Activated naive CD4-positive, alpha-beta T cell treated with anti-CD3 and anti-CD28 coated beads for 36 hours (primary cell): ENCODE measurements at regions not wholly inside any gene's neighbourhood (a gene's known extent, or its start where the extent isn't known, plus 50 kb on each side); places are given as distances from the start of the nearest gene placed in this dataset.

Experiments used
- CTCF ChIA-PET: fragments of 350-600 bp; sonication (Branson Sonifier 250); formaldehyde crosslinking; loops from one replicate; lab custom pipeline; 2021; ENCODE audit warnings: antibody characterized with exemption; lab: Charles Lee
- DNase-seq: peaks from one replicate; pipeline ENCODE4 v3.0.0-alpha.2; 2020
- H3K27ac Mint-ChIP-seq: one replicate; pipeline ENCODE4 v1.8.0; 2021; ENCODE audit warnings: mild to moderate bottlenecking, mixed read lengths
- H3K27me3 Mint-ChIP-seq: one replicate; pipeline ENCODE4 v1.8.0; 2021; ENCODE audit warnings: low read depth, mixed read lengths
- H3K36me3 Mint-ChIP-seq: one replicate; pipeline ENCODE4 v1.8.0; 2021; ENCODE audit warnings: low read depth, mixed read lengths
- H3K4me1 Mint-ChIP-seq: one replicate; pipeline ENCODE4 v1.8.0; 2021; ENCODE audit warnings: low read depth, mixed read lengths
- H3K4me3 Mint-ChIP-seq: one replicate; pipeline ENCODE4 v1.8.0; 2021; ENCODE audit warnings: mild to moderate bottlenecking, moderate library complexity, mixed read lengths
- H3K9me3 Mint-ChIP-seq: one replicate; pipeline ENCODE4 v1.8.0; 2021; ENCODE audit warnings: mixed read lengths
- intact Hi-C: fragments of 100-400 bp; cut with micrococcal nuclease; formaldehyde crosslinking; loops from one replicate; pipeline ENCODE4 v1.15.1; 2023

- Mint-ChIP-seq H3K4me1 (no peaks in the 10 kb centered on the region), H3K27ac (no peak overlapping the region), H3K36me3 (no peaks in the 10 kb centered on the region), H3K4me3 (no peak overlapping the region), H3K9me3 (no peaks in the 10 kb centered on the region), H3K27me3 (peaks cover 21% of the 10 kb centered on the region)
- intact Hi-C loops = no loop called here
- DNase-seq = no peak
- CTCF ChIA-PET = interaction anchor here (0.6 to 4.3 kb wide), 10 partner anchors 16 to 755 kb away, joined by 3 to 31 read pairs (median 8); no protein-coding TSS in a partner anchor
Observed at GRCh38 chr20:20859510-20859909, 147.1 kb upstream of the RALGAPA2 start.

DNA sequence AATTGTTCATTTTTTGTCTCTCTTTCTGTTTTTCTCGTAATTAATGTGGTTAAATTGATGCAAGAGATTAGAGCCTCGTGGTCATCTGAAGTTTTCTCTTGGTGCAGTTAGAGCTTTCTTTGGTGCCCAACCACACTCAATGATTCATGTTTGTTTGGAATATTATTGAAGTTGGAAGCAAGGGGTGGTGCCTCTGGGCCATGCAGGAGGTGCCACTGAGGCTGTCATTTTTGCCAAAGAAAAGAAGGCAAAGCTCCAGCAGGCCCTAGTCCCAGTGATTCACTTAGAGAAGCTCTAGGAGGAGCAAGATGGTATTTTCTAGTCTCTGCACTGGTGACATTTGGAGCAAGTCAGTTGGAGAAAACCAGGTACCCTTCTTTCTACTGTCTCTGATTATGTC, 144.5 kb upstream of the RALGAPA2 start:
- intact Hi-C loops = no loop called here
- H3K36me3 Mint-ChIP-seq = no peaks in the 10 kb centered on the region
- no peak for DNase-seq
- no peaks in the 10 kb centered on the region for H3K9me3 Mint-ChIP-seq
- CTCF ChIA-PET = interaction anchor here (0.9 kb wide), 1 partner anchor 648 kb away, joined by 4 read pairs; no protein-coding TSS in a partner anchor
- no peaks in the 10 kb centered on the region for H3K4me1 Mint-ChIP-seq
- H3K27me3 Mint-ChIP-seq = peaks cover 24% of the 10 kb centered on the region
- no peak overlapping the region for H3K4me3 Mint-ChIP-seq
- no peak overlapping the region for H3K27ac Mint-ChIP-seq

GRCh38 chr20:20856306-20856705, 143.9 kb upstream of the RALGAPA2 start:
- intact Hi-C loops = no loop called here
- CTCF ChIA-PET = interaction anchor here (0.9 kb wide), 1 partner anchor 649 kb away, joined by 4 read pairs; no protein-coding TSS in a partner anchor
- H3K27ac Mint-ChIP-seq = no peak overlapping the region
- H3K9me3 Mint-ChIP-seq = no peaks in the 10 kb centered on the region
- H3K4me3 Mint-ChIP-seq = no peak overlapping the region
- DNase-seq = no peak
- no peaks in the 10 kb centered on the region for H3K4me1 Mint-ChIP-seq
- H3K27me3 Mint-ChIP-seq = peaks cover 24% of the 10 kb centered on the region
- no peaks in the 10 kb centered on the region for H3K36me3 Mint-ChIP-seq

DNA sequence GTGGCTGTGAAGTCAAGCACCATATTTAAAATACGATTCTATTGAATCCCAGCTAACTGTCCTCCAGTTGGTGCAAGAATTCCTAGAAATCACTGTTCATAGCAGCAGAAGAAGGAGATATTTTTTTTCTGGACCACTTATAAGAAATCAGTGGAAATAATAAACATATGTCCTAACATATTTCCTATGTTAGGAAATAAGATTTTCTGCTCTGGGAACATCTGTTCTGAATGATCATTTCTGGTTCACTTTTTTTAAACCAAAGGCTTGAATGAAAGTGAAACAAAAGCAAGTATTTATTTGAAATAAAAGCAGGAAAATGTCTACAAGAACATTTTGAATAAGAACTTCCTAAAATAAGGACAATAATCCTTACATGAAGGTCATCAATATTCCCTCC, 138.9 kb upstream of the RALGAPA2 start:
- H3K4me1 Mint-ChIP-seq = no peaks in the 10 kb centered on the region
- no peak overlapping the region for H3K4me3 Mint-ChIP-seq
- no peaks in the 10 kb centered on the region for H3K9me3 Mint-ChIP-seq

GRCh38 chr20:20850407-20850806, 138.0 kb upstream of the RALGAPA2 start:
- intact Hi-C loops = no loop called here
- Mint-ChIP-seq H3K27me3 (peaks cover 4% of the 10 kb centered on the region), H3K9me3 (no peaks in the 10 kb centered on the region), H3K36me3 (no peaks in the 10 kb centered on the region), H3K4me3 (no peak overlapping the region), H3K27ac (no peak overlapping the region), H3K4me1 (no peaks in the 10 kb centered on the region)
- DNase-seq = no peak
- CTCF ChIA-PET = interaction anchor here (0.7 kb wide), 1 partner anchor 14 kb away, joined by 3 read pairs; no protein-coding TSS in a partner anchor

More for the DNA sequence above, 138.9 kb upstream of the RALGAPA2 start:
- intact Hi-C loops = no loop called here
- CTCF ChIA-PET = interaction anchor here (0.6 kb wide), 1 partner anchor 27 kb away, joined by 3 read pairs; no protein-coding TSS in a partner anchor
- Mint-ChIP-seq H3K27ac (no peak overlapping the region), H3K27me3 (peaks cover 4% of the 10 kb centered on the region), H3K36me3 (no peaks in the 10 kb centered on the region)
- DNase-seq = no peak

DNA sequence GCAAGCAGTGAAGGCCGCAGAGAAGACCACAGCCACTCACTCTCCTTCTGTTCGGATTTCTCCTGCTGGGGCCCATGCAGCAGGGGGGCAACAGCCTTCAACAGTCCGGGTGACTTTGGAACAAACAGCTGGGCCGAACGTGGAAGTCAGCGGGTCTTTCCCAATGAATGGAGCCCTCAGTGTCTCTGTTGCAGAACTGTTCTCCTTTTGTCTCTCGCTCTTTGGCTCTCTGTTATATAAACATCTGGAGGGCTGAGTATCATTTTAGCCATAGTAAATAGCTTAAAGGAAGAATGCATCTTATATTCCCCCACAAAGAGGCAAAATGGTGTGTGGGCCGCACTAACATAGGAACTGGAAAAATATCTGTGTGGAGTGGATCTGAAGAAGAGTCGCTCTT, 136.7 kb upstream of the RALGAPA2 start:
- DNase-seq = no peak
- CTCF ChIA-PET = interaction anchor here (1.0 kb wide), 1 partner anchor 10 kb away, joined by 3 read pairs; no protein-coding TSS in a partner anchor

GRCh38 chr20:20847814-20848213, 135.4 kb upstream of the RALGAPA2 start:
- no peaks in the 10 kb centered on the region for H3K27me3 Mint-ChIP-seq
- no peaks in the 10 kb centered on the region for H3K9me3 Mint-ChIP-seq
- H3K4me3 Mint-ChIP-seq = no peak overlapping the region
- DNase-seq = no peak
- no peak overlapping the region for H3K27ac Mint-ChIP-seq
- CTCF ChIA-PET = interaction anchor here (2.6 kb wide), 1 partner anchor 10 kb away, joined by 10 read pairs; no protein-coding TSS in a partner anchor
- no peaks in the 10 kb centered on the region for H3K4me1 Mint-ChIP-seq
- H3K36me3 Mint-ChIP-seq = no peaks in the 10 kb centered on the region
- intact Hi-C loops = no loop called here

More for the DNA sequence above, 136.7 kb upstream of the RALGAPA2 start:
- H3K9me3 Mint-ChIP-seq = no peaks in the 10 kb centered on the region
- H3K27ac Mint-ChIP-seq = no peak overlapping the region
- no peaks in the 10 kb centered on the region for H3K36me3 Mint-ChIP-seq
- H3K4me1 Mint-ChIP-seq = no peaks in the 10 kb centered on the region
- H3K4me3 Mint-ChIP-seq = no peak overlapping the region
- no peaks in the 10 kb centered on the region for H3K27me3 Mint-ChIP-seq
- intact Hi-C loops = no loop called here

DNA sequence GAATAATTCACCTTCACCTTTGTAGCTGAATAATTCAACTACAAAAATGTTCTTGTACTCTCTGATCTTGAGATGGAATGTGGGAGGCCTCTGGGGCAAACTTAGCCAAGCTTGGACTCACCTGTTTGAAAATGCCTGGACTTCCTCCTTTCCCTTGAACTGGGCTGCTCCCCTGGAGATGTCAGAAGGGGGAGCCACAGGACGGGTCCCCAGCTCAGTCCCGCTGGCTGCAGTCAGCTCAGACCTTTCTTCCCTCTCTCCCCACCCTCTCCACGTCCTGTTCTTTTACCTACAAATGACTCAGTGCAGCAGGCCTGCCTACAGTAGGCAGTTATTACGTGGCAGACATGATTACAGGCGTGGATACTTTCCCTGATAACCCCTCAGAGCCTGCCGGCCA, 131.5 kb upstream of the RALGAPA2 start:
- Mint-ChIP-seq H3K36me3 (no peaks in the 10 kb centered on the region), H3K27ac (no peak overlapping the region), H3K4me3 (no peak overlapping the region), H3K9me3 (no peaks in the 10 kb centered on the region), H3K4me1 (no peaks in the 10 kb centered on the region), H3K27me3 (no peaks in the 10 kb centered on the region)
- DNase-seq = no peak
- intact Hi-C loops = no loop called here
- CTCF ChIA-PET = interaction anchor here (0.6 to 0.8 kb wide), 2 partner anchors 11 to 1420 kb away, joined by 3 to 5 read pairs; no protein-coding TSS in a partner anchor

GRCh38 chr20:20839771-20840170, 127.3 kb upstream of the RALGAPA2 start:
- CTCF ChIA-PET = interaction anchor here (1.0 to 5.9 kb wide), 4 partner anchors 9 to 663 kb away, joined by 3 to 31 read pairs (median 4); no protein-coding TSS in a partner anchor
- Mint-ChIP-seq H3K4me3 (no peak overlapping the region), H3K27ac (no peak overlapping the region), H3K27me3 (peaks cover 5% of the 10 kb centered on the region), H3K36me3 (no peaks in the 10 kb centered on the region), H3K4me1 (peaks cover 3% of the 10 kb centered on the region), H3K9me3 (no peaks in the 10 kb centered on the region)
- DNase-seq = no peak
- intact Hi-C loops = no loop called here

- Mint-ChIP-seq H3K27ac (no peak overlapping the region), H3K4me1 (peaks cover 3% of the 10 kb centered on the region), H3K9me3 (no peaks in the 10 kb centered on the region), H3K36me3 (no peaks in the 10 kb centered on the region), H3K4me3 (no peak overlapping the region), H3K27me3 (peaks cover 7% of the 10 kb centered on the region)
- CTCF ChIA-PET = interaction anchor here (0.7 to 5.9 kb wide), 11 partner anchors 9 to 666 kb away, joined by 3 to 31 read pairs (median 3); no protein-coding TSS in a partner anchor
- intact Hi-C loops = loop anchor here (1.0 to 2.0 kb wide), 3 partner anchors 397 to 735 kb away; no protein-coding TSS in a partner anchor
- peak; percentile 67 for DNase-seq
Observed at GRCh38 chr20:20837574-20838021, 125.2 kb upstream of the RALGAPA2 start.

DNA sequence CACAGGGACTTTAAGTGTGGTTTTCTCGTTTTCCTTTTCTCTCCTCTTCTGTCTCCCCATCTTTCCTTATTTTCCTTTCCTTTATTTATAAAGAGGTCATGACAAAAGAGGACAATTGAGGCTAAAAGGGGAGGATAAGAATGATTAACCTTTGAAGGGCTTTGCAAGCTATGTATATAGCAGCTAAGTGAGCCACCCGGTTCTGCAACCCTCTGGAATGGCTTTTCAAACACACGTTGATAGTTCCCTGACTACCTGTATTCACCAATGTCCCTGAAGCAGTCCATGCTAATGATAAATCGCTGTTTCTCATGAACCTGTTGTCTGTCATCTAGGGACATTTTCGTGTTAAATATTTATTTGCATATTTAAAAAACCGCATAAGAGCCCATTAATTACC, 124.4 kb upstream of the RALGAPA2 start:
- intact Hi-C loops = loop anchor here (1.0 to 2.0 kb wide), 3 partner anchors 398 to 736 kb away; no protein-coding TSS in a partner anchor
- no peaks in the 10 kb centered on the region for H3K9me3 Mint-ChIP-seq

DNA sequence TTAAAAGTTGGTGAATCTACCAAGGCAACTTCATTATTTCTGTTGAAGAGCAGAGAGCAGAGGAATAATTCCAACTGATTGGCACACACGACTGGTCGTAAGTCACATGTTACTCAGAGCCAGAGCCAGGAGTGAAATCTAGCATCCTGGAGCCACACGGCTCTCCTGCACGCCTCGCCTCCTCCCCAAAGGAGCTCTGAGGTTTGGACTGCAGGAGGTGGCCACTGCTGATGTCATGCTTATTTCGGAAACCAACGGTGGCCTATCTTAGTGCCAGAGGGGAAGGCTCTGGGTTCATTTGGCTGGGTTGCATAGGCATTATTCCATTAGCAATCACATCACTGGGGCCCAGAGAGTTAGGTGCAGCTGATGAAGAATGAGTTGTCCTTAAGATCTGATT, 123.5 kb upstream of the RALGAPA2 start:
- Mint-ChIP-seq H3K27ac (no peak overlapping the region), H3K36me3 (no peaks in the 10 kb centered on the region), H3K4me3 (no peak overlapping the region), H3K27me3 (peaks cover 7% of the 10 kb centered on the region), H3K9me3 (no peaks in the 10 kb centered on the region), H3K4me1 (peaks cover 3% of the 10 kb centered on the region)
- CTCF ChIA-PET = interaction anchor here (1.0 to 5.9 kb wide), 6 partner anchors 9 to 25 kb away, joined by 3 to 31 read pairs (median 7); no protein-coding TSS in a partner anchor
- no peak for DNase-seq
- intact Hi-C loops = loop anchor here (2.0 kb wide), 2 partner anchors 399 to 737 kb away; no protein-coding TSS in a partner anchor

More for the DNA sequence above, 124.4 kb upstream of the RALGAPA2 start:
- peaks cover 3% of the 10 kb centered on the region for H3K4me1 Mint-ChIP-seq
- H3K27me3 Mint-ChIP-seq = peaks cover 7% of the 10 kb centered on the region
- CTCF ChIA-PET = interaction anchor here (0.6 to 5.9 kb wide), 12 partner anchors 10 to 667 kb away, joined by 3 to 31 read pairs (median 3); no protein-coding TSS in a partner anchor
- no peaks in the 10 kb centered on the region for H3K36me3 Mint-ChIP-seq
- no peak for DNase-seq
- no peak overlapping the region for H3K27ac Mint-ChIP-seq
- H3K4me3 Mint-ChIP-seq = no peak overlapping the region
